ENCODE measurements at regions not wholly inside any gene's neighbourhood (a gene's known extent, or its start where the extent isn't known, plus 50 kb on each side); places are given as distances from the start of the nearest gene placed in this dataset.
"Not testable (repeated sequence)": the region's sequence is repeated elsewhere in the genome, so short reads cannot be mapped to it uniquely, and the experiment has no call there.

GRCh38 chr2:33707312-33707711 is 108.2 kb upstream of the FAM98A start:
- TF ChIP-seq CTCF (IDR thresholded peaks at IDR 0.05), result no peak
- no peak overlapping the region for H3K4me3 ChIP-seq
- DNase-seq (ENCODE audit: low spot score), result no peak
- H3K27ac ChIP-seq, result no peak overlapping the region

- TF ChIP-seq CTCF (IDR thresholded peaks at IDR 0.05), result no peak
- no peak overlapping the region for H3K4me3 ChIP-seq
- H3K27ac ChIP-seq, result no peak overlapping the region
- no peak for DNase-seq (ENCODE audit: low spot score)
Observed at GRCh38 chr2:33706410-33706809, 107.3 kb upstream of the FAM98A start.

- no peak for TF ChIP-seq CTCF (IDR thresholded peaks at IDR 0.05)
- Histone ChIP-seq H3K27ac (no peak overlapping the region), H3K4me3 (no peak overlapping the region)
- DNase-seq (ENCODE audit: low spot score), result no peak
Observed at GRCh38 chr2:33704406-33704855, 105.3 kb upstream of the FAM98A start.

GRCh38 chr2:33696234-33696633 is 97.1 kb upstream of the FAM98A start:
- no peak for TF ChIP-seq CTCF (IDR thresholded peaks at IDR 0.05)
- no peak for DNase-seq (ENCODE audit: low spot score)
- Histone ChIP-seq H3K27ac (no peak overlapping the region), H3K4me3 (no peak overlapping the region)

- TF ChIP-seq CTCF (IDR thresholded peaks at IDR 0.05), result no peak
- Histone ChIP-seq H3K27ac (no peak overlapping the region), H3K4me3 (no peak overlapping the region)
Observed at GRCh38 chr2:33694904-33695303, 95.8 kb upstream of the FAM98A start.

GRCh38 chr2:33690686-33691085 is 91.6 kb upstream of the FAM98A start:
- not testable (repeated sequence) for H3K4me3 ChIP-seq

More at GRCh38 chr2:33694904-33695303, 95.8 kb upstream of the FAM98A start:
- no peak for DNase-seq (ENCODE audit: low spot score)

GRCh38 chr2:33681364-33681757 is 82.3 kb upstream of the FAM98A start:
- DNase-seq (ENCODE audit: low spot score), result no peak
- Histone ChIP-seq H3K4me3 (no peak overlapping the region), H3K27ac (no peak overlapping the region)
- no peak for TF ChIP-seq CTCF (IDR thresholded peaks at IDR 0.05)

More at GRCh38 chr2:33690686-33691085, 91.6 kb upstream of the FAM98A start:
- DNase-seq (ENCODE audit: low spot score); H3K27ac ChIP-seq: not testable (repeated sequence)
